ENCODE measurements at regions not wholly inside any gene's neighbourhood (a gene's known extent, or its start where the extent isn't known, plus 50 kb on each side); places are given as distances from the start of the nearest gene placed in this dataset.

DNA sequence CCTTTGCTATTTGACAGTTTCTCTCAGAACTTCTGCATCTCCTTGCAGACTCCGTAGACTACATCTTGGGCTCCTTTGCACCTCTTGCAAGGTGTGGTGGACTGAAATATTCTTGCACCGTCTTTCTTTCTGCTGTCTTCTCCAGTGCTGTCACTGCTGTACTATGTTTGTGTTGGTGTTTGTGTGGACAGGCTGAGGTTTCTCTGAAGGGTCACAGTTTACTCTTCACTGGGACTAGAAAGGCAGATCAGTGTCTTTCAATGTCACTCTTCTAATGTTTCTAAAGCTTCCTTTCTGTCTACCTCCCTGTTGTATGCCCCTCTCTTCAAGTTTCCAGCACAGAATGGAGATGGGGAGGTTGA, 410.0 kb upstream of the CD180 start:
- TF ChIP-seq EP300 (IDR thresholded peaks at IDR 0.05) (no peak), POLR2AphosphoS5 (IDR thresholded peaks at IDR 0.05) (no peak)
- TF ChIP-seq, protein P1, sequence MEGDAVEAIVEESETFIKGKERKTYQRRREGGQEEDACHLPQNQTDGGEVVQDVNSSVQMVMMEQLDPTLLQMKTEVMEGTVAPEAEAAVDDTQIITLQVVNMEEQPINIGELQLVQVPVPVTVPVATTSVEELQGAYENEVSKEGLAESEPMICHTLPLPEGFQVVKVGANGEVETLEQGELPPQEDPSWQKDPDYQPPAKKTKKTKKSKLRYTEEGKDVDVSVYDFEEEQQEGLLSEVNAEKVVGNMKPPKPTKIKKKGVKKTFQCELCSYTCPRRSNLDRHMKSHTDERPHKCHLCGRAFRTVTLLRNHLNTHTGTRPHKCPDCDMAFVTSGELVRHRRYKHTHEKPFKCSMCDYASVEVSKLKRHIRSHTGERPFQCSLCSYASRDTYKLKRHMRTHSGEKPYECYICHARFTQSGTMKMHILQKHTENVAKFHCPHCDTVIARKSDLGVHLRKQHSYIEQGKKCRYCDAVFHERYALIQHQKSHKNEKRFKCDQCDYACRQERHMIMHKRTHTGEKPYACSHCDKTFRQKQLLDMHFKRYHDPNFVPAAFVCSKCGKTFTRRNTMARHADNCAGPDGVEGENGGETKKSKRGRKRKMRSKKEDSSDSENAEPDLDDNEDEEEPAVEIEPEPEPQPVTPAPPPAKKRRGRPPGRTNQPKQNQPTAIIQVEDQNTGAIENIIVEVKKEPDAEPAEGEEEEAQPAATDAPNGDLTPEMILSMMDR (IDR thresholded peaks at IDR 0.05), result no peak

Measured in stomach (tissue), 4 donors.